ENCODE measurements at regions not wholly inside any gene's neighbourhood (a gene's known extent, or its start where the extent isn't known, plus 50 kb on each side); places are given as distances from the start of the nearest gene placed in this dataset.

DNA sequence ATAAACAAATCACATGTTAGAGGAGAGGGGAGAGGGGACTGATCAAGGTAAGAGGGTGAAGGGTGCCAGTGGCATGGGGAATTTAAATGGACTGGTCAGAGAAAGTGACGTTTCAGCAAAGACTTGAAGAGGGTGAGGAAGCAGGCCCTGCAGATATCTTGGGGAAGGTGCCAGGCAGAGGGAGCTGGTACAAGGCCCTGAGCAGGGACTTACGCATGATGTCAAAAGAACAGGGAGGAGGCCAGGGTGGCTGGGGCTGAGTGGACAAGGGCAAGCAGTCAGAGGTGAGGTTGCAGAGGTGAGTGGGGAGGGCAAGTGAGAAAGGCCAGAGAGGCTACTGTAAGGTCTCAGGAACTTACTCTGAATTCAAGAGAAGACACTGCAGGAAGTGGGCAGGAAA, 53.3 kb upstream of the RMP24 start:
- Mint-ChIP-seq H3K36me3 (no peaks in the 10 kb centered on the region), H3K4me1 (peaks cover 13% of the 10 kb centered on the region), H3K4me3 (no peak overlapping the region), H3K27me3 (ENCODE audit: insufficient read depth, low read depth) (peaks cover 6% of the 10 kb centered on the region), H3K9me3 (no peaks in the 10 kb centered on the region), H3K27ac (no peak overlapping the region)
- Histone ChIP-seq H3K4me1 (peaks cover 5% of the 10 kb centered on the region), H3K4me3 (no peak overlapping the region), H4K20me1 (ENCODE audit: low read depth) (no peaks in the 10 kb centered on the region), H3K36me3 (no peaks in the 10 kb centered on the region), H3K27me3 (peaks cover 8% of the 10 kb centered on the region), H3K27ac (no peak overlapping the region), H3K4me2 (no peak overlapping the region), H3K79me2 (ENCODE audit: low read depth) (no peaks in the 10 kb centered on the region), H3K9me3 (ENCODE audit: low read depth) (no peaks in the 10 kb centered on the region), H3K9ac (no peak overlapping the region), H2AFZ (replicated peaks) (no peak overlapping the region), H3F3A (ENCODE audit: low read depth) (no peaks in the 10 kb centered on the region)
- DNase-seq (ENCODE audit: low spot score), result no peak
- TF ChIP-seq EZH2 (IDR thresholded peaks at IDR 0.05) (no peak), CTCF (IDR thresholded peaks at IDR 0.05) (no peak), EZH2phosphoT487 (IDR thresholded peaks at IDR 0.05) (no peak)

- TF ChIP-seq EZH2phosphoT487 (IDR thresholded peaks at IDR 0.05) (no peak), EZH2 (IDR thresholded peaks at IDR 0.05) (no peak), CTCF (IDR thresholded peaks at IDR 0.05) (no peak)
- H3K4me3 Mint-ChIP-seq, result no peak overlapping the region
These were observed 51.9 kb upstream of the RMP24 start for GRCh38 chr18:35920623-35921022.

More at GRCh38 chr18:35920623-35921022, 51.9 kb upstream of the RMP24 start:
- Histone ChIP-seq H3K27me3 (peaks cover 22% of the 10 kb centered on the region), H3K79me2 (ENCODE audit: low read depth) (no peaks in the 10 kb centered on the region), H3K4me2 (no peak overlapping the region), H2AFZ (replicated peaks) (no peak overlapping the region), H3K27ac (no peak overlapping the region), H3K4me1 (peaks cover 5% of the 10 kb centered on the region), H3K9ac (no peak overlapping the region), H4K20me1 (ENCODE audit: low read depth) (no peaks in the 10 kb centered on the region), H3K9me3 (ENCODE audit: low read depth) (no peaks in the 10 kb centered on the region), H3F3A (ENCODE audit: low read depth) (no peaks in the 10 kb centered on the region), H3K36me3 (no peaks in the 10 kb centered on the region), H3K4me3 (no peak overlapping the region)
- peaks cover 6% of the 10 kb centered on the region for H3K27me3 Mint-ChIP-seq (ENCODE audit: insufficient read depth, low read depth)
- H3K9me3 Mint-ChIP-seq, result no peaks in the 10 kb centered on the region
- H3K4me1 Mint-ChIP-seq, result peaks cover 17% of the 10 kb centered on the region
- H3K36me3 Mint-ChIP-seq, result no peaks in the 10 kb centered on the region
- DNase-seq (ENCODE audit: low spot score), result no peak
- H3K27ac Mint-ChIP-seq, result no peak overlapping the region

MicroRNAs encoded in the stretch of these regions (microRNA counts, 767-probe panel; counts per million panel counts)
- 460 counts per million, percentile 90 among the panel's probes with 10 or more counts for microRNA hsa-miR-187-3p

Small RNA genes lying in the stretch of these regions (microRNA-seq; reads per million reads assigned to microRNA genes)
- 66.3 reads per million, percentile 71 among the genes with 10 or more reads in this experiment for gene MIR187

Small RNA genes lying in the stretch of these regions (small RNA-seq; reads per million reads assigned to genes)
- gene MIR187, result 0.20 reads per million

All from neural progenitor cell (in vitro differentiated cells).